IMR-90 (cell line): ENCODE measurements at regions not wholly inside any gene's neighbourhood (a gene's known extent, or its start where the extent isn't known, plus 50 kb on each side); places are given as distances from the start of the nearest gene placed in this dataset.

Experiments
- ATAC-seq: fragments of 200-7000 bp; cut with Tn5 transposase; 2 replicates; pipeline ENCODE4 v1.9.1; 2020; ENCODE audit warnings: low read depth, mild to moderate bottlenecking, moderate library complexity
- BruUV-seq: library from RNA; stranded (reverse); fragments of 400-500 nt; replicated peaks from 2 replicates; lab custom pipeline; 2021; lab: Mats Ljungman, UMichigan
- CTCF ChIA-PET: fragments of 300-600 bp; formaldehyde crosslinking; extraction: SDS; loops from one replicate; lab custom pipeline; 2021; ENCODE audit warnings: antibody characterized with exemption; lab: Yijun Ruan, JAX
- POLR2A ChIA-PET: fragments of 300-600 bp; sonication (Branson Sonifier 250); formaldehyde crosslinking; loops from one replicate; lab custom pipeline; 2022; ENCODE audit warnings: antibody characterized with exemption; ENCODE audit not compliant: unreplicated experiment; lab: Charles Lee
- DNase-seq: peaks from one replicate; pipeline ENCODE4 v3.0.0; 2013
- H2AFZ ChIP-seq: replicated peaks from 2 replicates; pipeline ENCODE3; 2013; ENCODE audit warnings: low read length, mild to moderate bottlenecking; ENCODE audit not compliant: poor library complexity
- H2AK5ac ChIP-seq: 2 replicates; pipeline ENCODE4 v1.6.1; 2013; ENCODE audit warnings: low read depth, low read length, inconsistent platforms
- H2AK9ac ChIP-seq: replicated peaks from 2 replicates; pipeline ENCODE3; 2013; ENCODE audit warnings: mild to moderate bottlenecking, low read depth, low read length, moderate library complexity; ENCODE audit not compliant: poor library complexity
- H2BK120ac ChIP-seq: 2 replicates; pipeline ENCODE4 v1.6.1; 2013; ENCODE audit warnings: low read depth, low read length, inconsistent platforms
- H2BK15ac ChIP-seq: 3 replicates; pipeline ENCODE4 v1.6.1; 2013; ENCODE audit warnings: low read depth, low read length, inconsistent platforms
- H2BK20ac ChIP-seq: 2 replicates; pipeline ENCODE4 v1.6.1; 2013; ENCODE audit warnings: low read depth, mild to moderate bottlenecking, inconsistent platforms, low read length, moderate library complexity
- H2BK5ac ChIP-seq: 2 replicates; pipeline ENCODE4 v1.6.1; 2013; ENCODE audit warnings: mild to moderate bottlenecking, low read depth, low read length, inconsistent platforms; ENCODE audit not compliant: poor library complexity, severe bottlenecking
- H3K14ac ChIP-seq: replicated peaks from 2 replicates; pipeline ENCODE4 v1.6.1; 2013; ENCODE audit warnings: low read depth, low read length, inconsistent platforms
- H3K18ac ChIP-seq: 2 replicates; pipeline ENCODE4 v1.6.1; 2013; ENCODE audit warnings: low read depth, low read length, control low read depth
- H3K23ac ChIP-seq: 2 replicates; pipeline ENCODE4 v1.6.1; 2013; ENCODE audit warnings: low read depth, low read length, inconsistent platforms
- H3K27ac ChIP-seq: 2 replicates; pipeline ENCODE4 v1.5.1; 2013; ENCODE audit warnings: mild to moderate bottlenecking, control low read depth, low read length; ENCODE audit not compliant: insufficient read depth
- H3K27me3 ChIP-seq: 2 replicates; pipeline ENCODE4 v1.6.1; 2013; ENCODE audit warnings: low read length; ENCODE audit not compliant: control insufficient read depth, insufficient read depth
- H3K36me3 ChIP-seq: 2 replicates; pipeline ENCODE4 v1.6.1; 2013; ENCODE audit warnings: low read length, mixed read lengths; ENCODE audit not compliant: control insufficient read depth, insufficient read depth
- H3K4ac ChIP-seq: 2 replicates; pipeline ENCODE4 v1.6.1; 2013; ENCODE audit warnings: low read depth, low read length, inconsistent platforms
- H3K4me1 ChIP-seq: 2 replicates; pipeline ENCODE4 v1.6.1; 2013; ENCODE audit warnings: low read length, mixed read lengths; ENCODE audit not compliant: control insufficient read depth, insufficient read depth
- H3K4me2 ChIP-seq: 2 replicates; pipeline ENCODE4 v1.6.1; 2013; ENCODE audit warnings: low read depth, mild to moderate bottlenecking, control low read depth, low read length, moderate library complexity
- H3K4me3 ChIP-seq: 2 replicates; pipeline ENCODE4 v1.5.1; 2013; ENCODE audit warnings: low read depth, mild to moderate bottlenecking, control low read depth, low read length, moderate library complexity; ENCODE audit not compliant: insufficient read depth
- H3K56ac ChIP-seq: 2 replicates; pipeline ENCODE4 v1.6.1; 2013; ENCODE audit warnings: low read length, inconsistent platforms; ENCODE audit not compliant: insufficient read depth; ENCODE audit errors: extremely low read depth
- H3K79me1 ChIP-seq, 2 experiments: 2 replicates each; pipeline ENCODE4 v1.6.1; 2013; ENCODE audit warnings: low read length in 2 of 2, inconsistent platforms in 1 of 2, low read depth in 1 of 2
- H3K9ac ChIP-seq: 2 replicates; pipeline ENCODE4 v1.6.1; 2013; ENCODE audit warnings: low read depth, low read length, control low read depth
- H3K9me1 ChIP-seq: 2 replicates; pipeline ENCODE4 v1.6.1; 2013; ENCODE audit warnings: low read length, inconsistent platforms; ENCODE audit not compliant: insufficient read depth
- H3K9me3 ChIP-seq: 2 replicates; pipeline ENCODE4 v1.6.1; 2013; ENCODE audit warnings: low read length; ENCODE audit not compliant: control insufficient read depth, insufficient read depth
- H4K20me1 ChIP-seq: 2 replicates; pipeline ENCODE4 v1.6.1; 2013; ENCODE audit warnings: low read length, inconsistent platforms; ENCODE audit not compliant: insufficient read depth
- H4K5ac ChIP-seq: 2 replicates; pipeline ENCODE4 v1.6.1; 2013; ENCODE audit warnings: mild to moderate bottlenecking, low read depth, low read length, control low read depth
- H4K8ac ChIP-seq, 2 experiments: 2 replicates each; pipeline ENCODE4 v1.6.1; 2013; ENCODE audit warnings: low read depth in 2 of 2, low read length in 2 of 2, control low read depth in 1 of 2, inconsistent platforms in 1 of 2
- H4K91ac ChIP-seq: 2 replicates; pipeline ENCODE4 v1.6.1; 2013; ENCODE audit warnings: low read depth, low read length, inconsistent platforms; ENCODE audit not compliant: insufficient read depth
- BHLHE40 ChIP-seq: fragments of 150-350 bp; IDR thresholded peaks from 2 replicates; pipeline ENCODE4 v1.6.1; 2016; ENCODE audit warnings: mild to moderate bottlenecking, low read depth, low read length
- CHD1 ChIP-seq: IDR thresholded peaks from 2 replicates; pipeline ENCODE4 v1.6.1; 2012; ENCODE audit warnings: low read depth, low read length, improper control_type of control experiment
- MAZ ChIP-seq: IDR thresholded peaks from 2 replicates; pipeline ENCODE4 v1.6.1; 2012; ENCODE audit warnings: low read depth, mild to moderate bottlenecking, low read length, improper control_type of control experiment, moderate library complexity, borderline replicate concordance
- MXI1 ChIP-seq: IDR thresholded peaks from 2 replicates; pipeline ENCODE4 v1.6.1; 2012; ENCODE audit warnings: low read depth, mild to moderate bottlenecking, low read length, moderate library complexity, borderline replicate concordance
- POLR2A ChIP-seq: IDR thresholded peaks from 2 replicates; pipeline ENCODE4 v1.6.1; 2012; ENCODE audit warnings: mild to moderate bottlenecking, low read depth, low read length
- RFX5 ChIP-seq: IDR thresholded peaks from 2 replicates; pipeline ENCODE4 v1.8.0; 2012; ENCODE audit warnings: low read depth, mild to moderate bottlenecking, low read length, moderate library complexity
- SMC3 ChIP-seq: fragments of 150-350 bp; IDR thresholded peaks from 2 replicates; pipeline ENCODE4 v1.6.1; 2016; ENCODE audit warnings: low read depth, mild to moderate bottlenecking, antibody characterized with exemption, low read length, moderate library complexity
- WGBS, 2 experiments: methylation state at CpG; one replicate each; pipeline versions ENCODE4 v1.1.5 to v1.1.7; 2013; ENCODE audit warnings: missing lambda C conversion rate in 2 of 2; ENCODE audit not compliant: insufficient read length in 1 of 2; ENCODE audit errors: extremely low coverage in 2 of 2; 5-methylcytosine and 5-hydroxymethylcytosine counted together
- dilution Hi-C: fragments of 300-500 bp; cut with HindIII; formaldehyde crosslinking; loops from one replicate; pipeline ENCODE4 v1.14.3; 2018; ENCODE audit warnings: low sequenced_read_pairs; ENCODE audit not compliant: unreplicated experiment
- in situ Hi-C: fragments of 300-500 bp; cut with MboI; formaldehyde crosslinking; loops from 3 replicates; pipeline ENCODE4 v1.14.3; 2019; ENCODE audit warnings: low sequenced_read_pairs, inconsistent platforms, mixed read lengths
- intact Hi-C: fragments of 100-400 bp; cut with micrococcal nuclease; formaldehyde crosslinking; loops from 2 replicates; pipeline ENCODE4 v1.10.0; 2022
- TF ChIP-seq, protein P1 (sequence below): conservative IDR thresholded peaks from 2 replicates; pipeline ENCODE4 v1.5.1; 2012; ENCODE audit warnings: mild to moderate bottlenecking, low read depth, low read length, improper control_type of control experiment

DNA sequence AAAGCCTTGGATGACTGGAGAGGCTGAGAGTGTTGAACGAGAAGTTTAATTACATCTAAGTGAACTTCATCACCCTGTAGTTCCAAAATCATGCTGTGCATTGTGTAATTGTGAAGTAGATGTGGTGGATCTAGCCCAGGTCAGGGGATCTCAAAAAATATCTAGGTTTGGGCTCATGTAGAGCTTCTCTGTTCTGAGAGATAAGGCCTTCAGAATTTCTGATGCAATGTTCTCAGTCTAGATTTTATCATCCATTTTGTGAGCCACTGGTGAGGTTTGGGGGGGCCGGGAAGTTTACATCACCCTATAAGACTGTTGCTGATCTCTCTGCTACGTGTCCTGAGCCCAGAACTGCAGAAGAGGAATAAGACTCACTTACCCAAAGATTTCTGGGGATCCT, 719.4 kb downstream of the SOCS6 start:
- no peak overlapping the region for H2BK5ac ChIP-seq
- ATAC-seq (no peak), DNase-seq (no peak)
- ChIA-PET POLR2A (no interaction called here), CTCF (no interaction called here)
- H2BK20ac ChIP-seq: no peak overlapping the region
- H3K18ac ChIP-seq: no peak overlapping the region
- H4K8ac ChIP-seq: no peak overlapping the region
- no peaks in the 10 kb centered on the region for H3K27me3 ChIP-seq
- no peak overlapping the region for H3K56ac ChIP-seq
- H3K36me3 ChIP-seq: no peaks in the 10 kb centered on the region
- H3K27ac ChIP-seq: no peak overlapping the region
- no peak overlapping the region for H2AK5ac ChIP-seq
- no peak overlapping the region for H3K4ac ChIP-seq
- H4K91ac ChIP-seq: no peak overlapping the region
- H2AK9ac ChIP-seq: no peak overlapping the region
- no peak overlapping the region for H2BK15ac ChIP-seq
- H3K23ac ChIP-seq: no peak overlapping the region
- peaks cover 4% of the 10 kb centered on the region; the same call in 1 of the 2 replicates for H3K9me3 ChIP-seq
- H4K20me1 ChIP-seq: no peaks in the 10 kb centered on the region
- no peak overlapping the region for H2BK120ac ChIP-seq
- H2AFZ ChIP-seq: no peak overlapping the region
- no peaks in the 10 kb centered on the region for H3K79me1 ChIP-seq
- no peak overlapping the region for H3K14ac ChIP-seq
- TF ChIP-seq MXI1: no peak
- TF ChIP-seq CHD1: no peak
- no peak for TF ChIP-seq POLR2A
- TF ChIP-seq MAZ: no peak
- no peak for TF ChIP-seq SMC3
- TF ChIP-seq, protein P1, sequence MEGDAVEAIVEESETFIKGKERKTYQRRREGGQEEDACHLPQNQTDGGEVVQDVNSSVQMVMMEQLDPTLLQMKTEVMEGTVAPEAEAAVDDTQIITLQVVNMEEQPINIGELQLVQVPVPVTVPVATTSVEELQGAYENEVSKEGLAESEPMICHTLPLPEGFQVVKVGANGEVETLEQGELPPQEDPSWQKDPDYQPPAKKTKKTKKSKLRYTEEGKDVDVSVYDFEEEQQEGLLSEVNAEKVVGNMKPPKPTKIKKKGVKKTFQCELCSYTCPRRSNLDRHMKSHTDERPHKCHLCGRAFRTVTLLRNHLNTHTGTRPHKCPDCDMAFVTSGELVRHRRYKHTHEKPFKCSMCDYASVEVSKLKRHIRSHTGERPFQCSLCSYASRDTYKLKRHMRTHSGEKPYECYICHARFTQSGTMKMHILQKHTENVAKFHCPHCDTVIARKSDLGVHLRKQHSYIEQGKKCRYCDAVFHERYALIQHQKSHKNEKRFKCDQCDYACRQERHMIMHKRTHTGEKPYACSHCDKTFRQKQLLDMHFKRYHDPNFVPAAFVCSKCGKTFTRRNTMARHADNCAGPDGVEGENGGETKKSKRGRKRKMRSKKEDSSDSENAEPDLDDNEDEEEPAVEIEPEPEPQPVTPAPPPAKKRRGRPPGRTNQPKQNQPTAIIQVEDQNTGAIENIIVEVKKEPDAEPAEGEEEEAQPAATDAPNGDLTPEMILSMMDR: no peak
- no peak for TF ChIP-seq BHLHE40
- no peak for TF ChIP-seq RFX5
- intact Hi-C loops: no loop called here
- no peak overlapping the region for H3K9ac ChIP-seq
- no CpG with 5 or more reads among the region's 3 CpGs for WGBS, 2 experiments
- H3K4me2 ChIP-seq: no peak overlapping the region
- no peaks in the 10 kb centered on the region for H3K9me1 ChIP-seq
- H3K4me3 ChIP-seq: no peak overlapping the region
- BruUV-seq: no TSS peak
- H3K4me1 ChIP-seq: no peaks in the 10 kb centered on the region
- in situ Hi-C loops: no loop called here
- dilution Hi-C loops: no loop called here
- H4K5ac ChIP-seq: no peak overlapping the region
